PC-3 (cell line): ENCODE measurements at regions not wholly inside any gene's neighbourhood (a gene's known extent, or its start where the extent isn't known, plus 50 kb on each side); places are given as distances from the start of the nearest gene placed in this dataset.

Experiments used
- ATAC-seq: fragments of 200-7000 bp; cut with Tn5 transposase; 2 replicates; pipeline ENCODE4 v1.9.1; 2020; ENCODE audit warnings: mild to moderate bottlenecking, moderate library complexity
- BruUV-seq: library from RNA; stranded (reverse); fragments of 400-500 nt; replicated peaks from 2 replicates; lab custom pipeline; 2021; lab: Mats Ljungman, UMichigan
- CTCF ChIA-PET: fragments of 300-600 bp; sonication (Branson Sonifier 250); formaldehyde crosslinking; loops from one replicate; lab custom pipeline; 2022; ENCODE audit warnings: antibody characterized with exemption; lab: Charles Lee
- POLR2A ChIA-PET: fragments of 300-600 bp; sonication (Branson Sonifier 250); formaldehyde crosslinking; loops from one replicate; lab custom pipeline; 2022; ENCODE audit warnings: antibody characterized with exemption; ENCODE audit not compliant: unreplicated experiment; lab: Charles Lee
- DNase-seq: peaks from one replicate; pipeline ENCODE4 v3.0.0-alpha.2; 2015
- H2AFZ ChIP-seq: fragments of 300-600 bp; sonication (generic); 2 replicates; pipeline ENCODE4 v1.6.0; 2016; ENCODE audit warnings: antibody characterized with exemption, low read length
- H3F3A ChIP-seq: fragments of 300-600 bp; sonication (generic); one replicate; pipeline ENCODE4 v1.6.0; 2017; ENCODE audit warnings: antibody characterized with exemption, low read length, control low read depth, mild to moderate bottlenecking; ENCODE audit not compliant: unreplicated experiment
- H3K27ac ChIP-seq: fragments of 300-600 bp; sonication (generic); 2 replicates; pipeline ENCODE4 v1.5.1; 2016; ENCODE audit warnings: mild to moderate bottlenecking, low read length
- H3K27me3 ChIP-seq: fragments of 300-600 bp; sonication (generic); 2 replicates; pipeline ENCODE4 v1.6.1; 2016; ENCODE audit warnings: low read length, mixed read lengths
- H3K36me3 ChIP-seq: fragments of 300-600 bp; sonication (generic); 2 replicates; pipeline ENCODE4 v1.6.1; 2016; ENCODE audit warnings: low read depth, mixed run types, low read length, mixed read lengths
- H3K4me1 ChIP-seq: fragments of 300-600 bp; sonication (generic); 2 replicates; pipeline ENCODE4 v1.5.1; 2016; ENCODE audit warnings: low read length; ENCODE audit not compliant: insufficient read depth
- H3K4me2 ChIP-seq: fragments of 300-600 bp; sonication (generic); 2 replicates; pipeline ENCODE4 v1.6.0; 2016; ENCODE audit warnings: low read length
- H3K4me3 ChIP-seq: fragments of 300-600 bp; sonication (generic); 2 replicates; pipeline ENCODE4 v1.5.1; 2016; ENCODE audit warnings: mild to moderate bottlenecking, low read length, mixed read lengths
- H3K79me2 ChIP-seq: fragments of 300-600 bp; sonication (generic); 2 replicates; pipeline ENCODE4 v1.6.1; 2017; ENCODE audit warnings: low read length, mixed read lengths
- H3K9ac ChIP-seq: fragments of 300-600 bp; sonication (generic); 2 replicates; pipeline ENCODE4 v1.6.0; 2016; ENCODE audit warnings: mild to moderate bottlenecking, low read length
- H3K9me2 ChIP-seq: fragments of 300-600 bp; sonication (generic); replicated peaks from 2 replicates; pipeline ENCODE4 v1.6.1; 2016; ENCODE audit warnings: mixed run types, low read length, mixed read lengths
- H3K9me3 ChIP-seq: fragments of 300-600 bp; sonication (generic); 2 replicates; pipeline ENCODE4 v1.6.1; 2016; ENCODE audit warnings: low read length, mixed read lengths
- H4K20me1 ChIP-seq: fragments of 300-600 bp; sonication (generic); 2 replicates; pipeline ENCODE4 v1.6.1; 2016; ENCODE audit warnings: low read length, mixed read lengths
- EZH2 ChIP-seq: fragments of 300-600 bp; sonication (generic); IDR thresholded peaks from one replicate; pipeline ENCODE4 v1.6.1; 2017; ENCODE audit warnings: antibody characterized with exemption, mild to moderate bottlenecking, low read length; ENCODE audit not compliant: unreplicated experiment
- EZH2phosphoT487 ChIP-seq: fragments of 300-600 bp; sonication (generic); IDR thresholded peaks from 2 replicates; pipeline ENCODE4 v1.6.1; 2018; ENCODE audit warnings: mild to moderate bottlenecking, antibody characterized with exemption, low read length, borderline replicate concordance
- intact Hi-C: fragments of 100-400 bp; cut with micrococcal nuclease; formaldehyde crosslinking; loops from 2 replicates; pipeline ENCODE4 v1.9.0; 2023
- TF ChIP-seq, protein P1 (sequence below): fragments of 300-600 bp; sonication (generic); conservative IDR thresholded peaks from 2 replicates; pipeline ENCODE4 v1.5.1; 2017; ENCODE audit warnings: antibody characterized with exemption, low read depth, mild to moderate bottlenecking, low read length

DNA sequence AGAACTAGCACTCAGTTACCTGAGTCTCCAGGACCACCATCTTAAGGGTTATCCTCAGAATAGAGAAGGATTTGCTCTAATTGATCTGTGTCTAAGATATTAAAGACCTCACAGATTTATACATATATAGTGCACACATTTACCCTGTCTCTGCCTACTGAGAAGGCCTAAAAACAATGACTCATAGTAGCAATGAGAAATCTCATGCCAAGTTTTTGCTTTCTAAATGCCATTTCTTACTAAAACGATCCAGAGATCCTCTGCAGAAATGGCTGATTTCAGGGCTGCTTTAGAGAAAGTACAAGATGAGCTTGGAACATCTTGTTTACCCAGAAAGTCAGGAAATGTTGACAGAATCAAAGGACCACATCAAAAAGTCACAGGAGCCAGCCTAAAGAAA is 79.1 kb upstream of the INPP4B start:
- H3K27me3 ChIP-seq, result peaks cover 37% of the 10 kb centered on the region
- CTCF ChIA-PET, result no interaction called here
- TF ChIP-seq EZH2 (no peak), EZH2phosphoT487 (no peak)
- TF ChIP-seq, protein P1, sequence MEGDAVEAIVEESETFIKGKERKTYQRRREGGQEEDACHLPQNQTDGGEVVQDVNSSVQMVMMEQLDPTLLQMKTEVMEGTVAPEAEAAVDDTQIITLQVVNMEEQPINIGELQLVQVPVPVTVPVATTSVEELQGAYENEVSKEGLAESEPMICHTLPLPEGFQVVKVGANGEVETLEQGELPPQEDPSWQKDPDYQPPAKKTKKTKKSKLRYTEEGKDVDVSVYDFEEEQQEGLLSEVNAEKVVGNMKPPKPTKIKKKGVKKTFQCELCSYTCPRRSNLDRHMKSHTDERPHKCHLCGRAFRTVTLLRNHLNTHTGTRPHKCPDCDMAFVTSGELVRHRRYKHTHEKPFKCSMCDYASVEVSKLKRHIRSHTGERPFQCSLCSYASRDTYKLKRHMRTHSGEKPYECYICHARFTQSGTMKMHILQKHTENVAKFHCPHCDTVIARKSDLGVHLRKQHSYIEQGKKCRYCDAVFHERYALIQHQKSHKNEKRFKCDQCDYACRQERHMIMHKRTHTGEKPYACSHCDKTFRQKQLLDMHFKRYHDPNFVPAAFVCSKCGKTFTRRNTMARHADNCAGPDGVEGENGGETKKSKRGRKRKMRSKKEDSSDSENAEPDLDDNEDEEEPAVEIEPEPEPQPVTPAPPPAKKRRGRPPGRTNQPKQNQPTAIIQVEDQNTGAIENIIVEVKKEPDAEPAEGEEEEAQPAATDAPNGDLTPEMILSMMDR, result no peak

DNA sequence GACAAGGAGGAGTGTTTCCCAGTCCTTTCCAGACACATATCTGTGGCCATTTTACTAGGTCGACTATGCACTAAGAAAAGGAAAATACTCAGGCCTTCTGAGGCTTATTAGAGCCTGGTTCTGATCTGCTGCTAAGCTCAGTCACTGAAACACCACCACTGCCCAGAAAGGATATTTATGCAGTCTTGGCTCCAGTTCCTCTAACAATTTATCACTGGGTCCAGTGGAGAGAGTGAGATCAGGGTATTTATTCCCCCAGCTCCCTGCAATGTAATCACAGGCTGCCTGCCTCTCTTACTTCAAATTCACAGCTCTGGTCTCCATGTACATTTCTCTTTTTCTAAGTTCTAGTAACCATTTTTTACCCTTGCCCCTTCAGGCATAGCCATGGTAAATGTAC is 81.6 kb upstream of the INPP4B start:
- ChIA-PET POLR2A (no interaction called here), CTCF (no interaction called here)

More for the DNA sequence above, 79.1 kb upstream of the INPP4B start:
- peak; percentile 19 for DNase-seq
- no peaks in the 10 kb centered on the region for H4K20me1 ChIP-seq
- no peak overlapping the region for H3K9ac ChIP-seq
- no peaks in the 10 kb centered on the region for H3K9me3 ChIP-seq
- POLR2A ChIA-PET, result no interaction called here
- no peaks in the 10 kb centered on the region for H3K36me3 ChIP-seq
- intact Hi-C loops, result no loop called here
- no peaks in the 10 kb centered on the region for H3K9me2 ChIP-seq
- no peaks in the 10 kb centered on the region for H3K4me1 ChIP-seq
- no peak overlapping the region for H2AFZ ChIP-seq
- ATAC-seq, result no peak
- H3F3A ChIP-seq, result no peaks in the 10 kb centered on the region
- no peak overlapping the region for H3K4me2 ChIP-seq
- no peak overlapping the region for H3K27ac ChIP-seq
- H3K79me2 ChIP-seq, result no peaks in the 10 kb centered on the region
- BruUV-seq, result no TSS peak
- H3K4me3 ChIP-seq, result no peak overlapping the region

DNA sequence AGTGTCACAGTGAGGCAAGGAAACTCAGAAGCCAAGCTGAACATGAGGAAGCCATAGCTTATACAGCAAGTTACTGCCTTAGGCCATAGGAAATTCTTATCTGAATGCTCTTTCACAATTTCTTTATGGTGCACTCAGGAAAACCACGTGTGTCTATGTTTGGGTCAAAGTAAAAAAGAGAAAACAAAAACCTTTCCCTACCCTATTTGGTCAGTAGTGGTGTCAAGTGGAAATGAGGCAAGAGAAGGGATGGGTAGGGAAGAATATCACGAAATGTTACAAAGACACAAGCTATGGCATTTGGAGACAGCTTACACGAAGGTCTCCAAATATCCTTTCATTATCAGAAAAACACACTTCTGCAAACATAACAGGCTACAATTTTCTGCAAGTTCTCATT is 83.4 kb upstream of the INPP4B start:
- ATAC-seq, result no peak
- TF ChIP-seq, protein P1, result no peak
- TF ChIP-seq EZH2 (no peak), EZH2phosphoT487 (no peak)
- peaks cover 21% of the 10 kb centered on the region for H3K27me3 ChIP-seq
- H3K9me3 ChIP-seq, result no peaks in the 10 kb centered on the region
- no peaks in the 10 kb centered on the region for H4K20me1 ChIP-seq
- no peak overlapping the region for H3K4me2 ChIP-seq
- no TSS peak for BruUV-seq
- H3K79me2 ChIP-seq, result no peaks in the 10 kb centered on the region
- ChIA-PET CTCF (no interaction called here), POLR2A (no interaction called here)
- intact Hi-C loops, result no loop called here
- DNase-seq, result no peak
- H3K36me3 ChIP-seq, result no peaks in the 10 kb centered on the region
- H3K4me3 ChIP-seq, result no peak overlapping the region
- H3K27ac ChIP-seq, result no peak overlapping the region
- H2AFZ ChIP-seq, result no peak overlapping the region
- H3K9ac ChIP-seq, result no peak overlapping the region
- H3F3A ChIP-seq, result no peaks in the 10 kb centered on the region
- H3K9me2 ChIP-seq, result no peaks in the 10 kb centered on the region
- peaks cover 5% of the 10 kb centered on the region; the same call in 1 of the 2 replicates for H3K4me1 ChIP-seq

More for the DNA sequence above, 81.6 kb upstream of the INPP4B start:
- BruUV-seq, result no TSS peak
- H2AFZ ChIP-seq, result no peak overlapping the region
- TF ChIP-seq EZH2phosphoT487, result no peak
- no peak for TF ChIP-seq EZH2
- TF ChIP-seq, protein P1, result no peak
- no peaks in the 10 kb centered on the region for H3K9me2 ChIP-seq
- H3K4me3 ChIP-seq, result no peak overlapping the region
- no peaks in the 10 kb centered on the region for H3K4me1 ChIP-seq
- no peak overlapping the region for H3K27ac ChIP-seq
- H3F3A ChIP-seq, result no peaks in the 10 kb centered on the region
- ATAC-seq, result no peak
- no peaks in the 10 kb centered on the region for H4K20me1 ChIP-seq
- intact Hi-C loops, result no loop called here
- no peaks in the 10 kb centered on the region for H3K36me3 ChIP-seq
- H3K27me3 ChIP-seq, result peaks cover 21% of the 10 kb centered on the region
- no peaks in the 10 kb centered on the region for H3K9me3 ChIP-seq
- no peak overlapping the region for H3K9ac ChIP-seq
- H3K4me2 ChIP-seq, result no peak overlapping the region
- DNase-seq, result no peak
- H3K79me2 ChIP-seq, result no peaks in the 10 kb centered on the region
